Fibroblast of skin of right biceps (primary cell): ENCODE measurements at regions not wholly inside any gene's neighbourhood (a gene's known extent, or its start where the extent isn't known, plus 50 kb on each side); places are given as distances from the start of the nearest gene placed in this dataset.

Experiments
- DNase-seq: peaks from one replicate; pipeline ENCODE4 v3.0.0-alpha.2; 2013

DNA sequence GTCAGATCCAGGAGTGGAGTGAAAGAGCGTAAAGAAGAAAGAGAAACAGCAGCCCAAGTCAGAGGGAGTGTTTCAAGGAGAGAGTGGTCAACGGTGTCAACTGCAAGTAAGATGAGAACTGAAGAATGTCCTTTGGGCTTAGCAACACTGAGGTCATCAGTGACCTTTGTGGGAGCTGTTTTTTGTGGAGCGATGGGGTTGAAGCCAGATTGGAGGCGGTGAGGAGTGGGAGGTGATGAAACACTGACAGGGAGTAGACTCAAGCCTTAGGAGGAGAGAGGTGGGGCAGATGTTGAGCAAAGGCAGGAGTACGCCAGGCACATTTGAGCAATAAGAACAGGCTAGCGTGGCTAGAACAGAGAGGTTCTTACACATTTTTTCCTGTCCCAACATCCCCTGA lies 103.7 kb upstream of the GNAO1 start:
- DNase-seq = no peak

DNA sequence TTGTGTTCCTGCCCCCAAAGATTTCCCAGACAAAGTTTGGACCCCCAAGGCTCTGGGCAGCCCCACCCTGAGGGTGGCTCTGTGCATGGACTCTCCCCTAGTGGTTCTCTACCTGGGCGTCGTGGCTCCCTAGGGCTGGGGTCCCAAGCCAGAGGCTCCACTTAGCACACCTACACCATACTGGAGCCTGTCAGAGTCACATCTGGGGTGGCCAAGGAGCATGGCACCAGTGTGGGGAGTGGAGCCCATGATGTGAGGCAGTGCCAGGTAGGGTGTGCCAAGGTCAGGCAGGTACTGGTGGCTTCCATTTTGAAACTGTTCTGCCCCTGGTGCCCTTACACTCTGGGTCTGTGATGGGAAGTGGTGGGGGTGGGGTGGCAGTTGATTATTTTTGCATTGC lies 109.9 kb upstream of the GNAO1 start:
- DNase-seq = no peak

DNA sequence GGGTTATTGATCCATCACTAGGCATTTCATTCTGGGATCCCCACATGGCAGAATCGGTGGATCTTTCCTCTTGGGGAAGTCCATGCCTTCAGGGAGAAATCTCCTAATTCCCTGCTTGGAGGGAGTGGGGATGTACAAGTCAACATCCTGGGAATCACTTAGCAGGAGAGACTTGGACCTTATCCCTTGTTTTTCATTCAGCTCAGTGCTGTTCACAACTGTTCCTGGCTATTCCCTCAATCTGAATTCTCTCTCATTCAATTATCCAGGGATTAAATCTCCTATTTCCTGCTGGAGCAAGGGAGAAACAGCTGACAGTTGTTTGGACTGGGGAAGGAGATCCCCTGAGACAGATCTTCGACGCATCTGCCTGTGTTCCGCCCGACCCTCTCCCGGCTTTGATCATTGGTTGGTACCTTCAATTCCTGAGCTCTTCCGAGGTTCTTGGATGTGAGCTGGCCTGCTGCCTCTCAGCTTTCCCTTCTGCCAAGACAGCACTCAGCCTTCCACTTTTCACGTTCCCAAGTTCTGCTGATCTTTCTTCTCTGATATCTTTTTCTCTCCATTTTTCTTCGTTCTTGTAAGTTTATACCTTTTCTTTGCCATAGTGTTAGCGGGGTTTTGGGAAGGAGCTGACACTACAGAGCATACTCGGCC lies 115.4 kb upstream of the GNAO1 start:
- no peak for DNase-seq

DNA sequence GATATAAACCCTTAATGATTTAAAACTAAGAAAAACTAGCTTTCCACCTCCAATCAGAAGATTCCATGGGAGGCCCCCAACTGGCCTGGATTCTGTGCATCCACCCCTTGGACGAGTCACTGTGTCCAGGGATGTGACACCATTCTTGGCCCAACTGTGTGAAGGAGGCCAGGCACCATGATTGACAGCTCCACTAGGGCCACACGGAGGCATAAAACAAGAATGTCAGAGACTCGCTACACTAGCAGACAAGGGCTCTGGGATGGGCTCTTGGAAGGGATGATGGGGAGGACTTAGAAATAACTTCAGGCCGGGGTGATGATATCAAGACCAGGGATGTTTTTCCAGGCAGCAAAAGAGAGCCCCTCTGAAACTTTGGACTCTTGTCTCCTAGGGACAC lies 117.8 kb upstream of the GNAO1 start:
- DNase-seq = no peak

DNA sequence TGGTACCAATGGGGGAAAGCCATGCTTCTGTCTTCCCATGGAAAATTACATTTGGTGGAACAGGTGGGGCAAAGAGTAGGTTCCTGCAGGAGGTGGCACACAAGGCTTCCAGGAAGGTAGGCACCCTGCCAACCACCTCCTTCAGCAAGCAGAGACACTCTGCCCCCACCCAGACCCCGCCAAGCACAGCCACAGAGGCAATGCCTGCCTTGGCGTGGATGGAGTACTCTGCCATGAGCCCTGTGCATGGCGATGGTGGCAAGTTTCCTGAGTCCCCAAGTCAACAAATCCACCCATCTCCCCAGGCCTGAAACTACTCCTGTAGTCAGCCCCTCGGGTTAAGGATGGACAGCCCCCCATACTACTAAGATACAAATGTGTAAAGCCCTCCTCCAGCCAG lies 119.2 kb upstream of the GNAO1 start:
- no peak for DNase-seq

DNA sequence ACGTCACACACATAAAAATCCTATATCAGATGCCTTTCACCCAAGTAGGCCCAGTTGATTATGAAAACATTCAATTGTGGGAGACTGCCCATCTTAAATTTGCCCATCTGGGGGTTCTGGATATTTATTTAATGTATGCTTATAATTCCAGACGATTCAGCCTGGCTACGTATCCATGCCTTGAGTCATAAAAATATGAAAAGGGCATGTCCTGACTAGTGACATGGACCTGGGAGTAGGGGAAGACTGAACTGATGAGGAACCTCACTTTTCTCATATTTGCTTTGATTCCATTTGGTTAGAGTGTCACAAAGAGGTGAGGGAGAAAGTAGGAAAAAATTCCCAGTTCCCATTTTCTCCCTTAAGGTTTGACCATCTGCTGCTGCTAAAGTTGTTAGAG lies 122.5 kb upstream of the GNAO1 start:
- DNase-seq = no peak

DNA sequence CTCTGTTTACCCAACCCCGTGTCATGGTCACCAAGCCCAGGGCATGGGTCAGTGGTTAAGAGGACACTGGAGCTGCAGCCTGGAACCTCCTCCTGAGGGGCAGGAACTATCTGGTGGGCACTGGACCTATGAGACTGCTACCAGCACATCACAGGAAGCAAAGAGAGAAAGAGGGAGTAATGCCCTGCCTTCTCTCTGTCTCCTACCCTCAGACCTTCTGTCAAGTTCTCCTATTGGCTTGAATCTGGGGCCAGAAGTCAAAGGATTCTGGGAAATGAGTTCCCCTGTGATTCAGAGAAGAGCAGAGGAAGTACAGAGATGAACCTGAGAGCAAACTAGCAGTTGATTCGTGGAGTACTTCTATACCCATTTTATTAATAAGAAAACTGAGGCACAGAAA lies 123.0 kb upstream of the GNAO1 start:
- no peak for DNase-seq

DNA sequence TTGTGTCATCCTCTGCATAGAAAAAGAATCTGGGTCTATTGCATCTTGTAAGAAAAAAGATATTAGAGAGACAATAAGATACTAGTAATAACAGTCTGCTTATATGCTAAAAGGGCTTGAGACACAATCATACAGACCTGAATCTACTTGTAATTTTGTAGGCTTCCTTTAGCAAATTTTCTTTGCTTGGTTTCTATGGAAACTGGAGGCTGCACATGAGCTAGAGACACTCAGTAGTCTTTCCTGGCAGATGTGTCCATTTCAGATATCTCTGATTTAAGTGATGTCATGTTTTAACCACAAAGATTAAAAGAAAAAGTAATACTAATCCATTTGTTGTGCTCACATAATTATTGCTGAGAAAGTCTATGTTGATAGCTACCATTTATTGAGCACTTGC lies 123.9 kb upstream of the GNAO1 start:
- DNase-seq = no peak

DNA sequence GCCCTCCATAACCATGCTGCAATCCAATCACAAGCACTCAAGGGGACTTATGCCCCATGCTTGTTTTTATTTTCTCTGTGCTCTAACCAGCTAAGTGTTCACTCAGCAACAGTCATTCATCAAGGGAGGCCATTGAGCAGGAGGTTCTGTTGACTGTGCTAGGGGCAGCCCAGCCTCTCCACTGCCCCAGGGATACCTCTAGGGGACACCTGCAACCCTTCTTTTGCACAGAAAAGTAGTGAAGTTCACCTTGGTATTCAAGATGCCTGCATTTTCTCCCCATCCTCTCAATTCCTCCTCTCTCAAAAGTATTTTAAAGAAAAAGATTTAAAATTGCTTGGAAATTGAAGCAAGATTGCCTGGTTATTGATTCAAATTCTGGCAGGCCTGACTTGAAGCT lies 124.7 kb upstream of the GNAO1 start:
- no peak for DNase-seq

DNA sequence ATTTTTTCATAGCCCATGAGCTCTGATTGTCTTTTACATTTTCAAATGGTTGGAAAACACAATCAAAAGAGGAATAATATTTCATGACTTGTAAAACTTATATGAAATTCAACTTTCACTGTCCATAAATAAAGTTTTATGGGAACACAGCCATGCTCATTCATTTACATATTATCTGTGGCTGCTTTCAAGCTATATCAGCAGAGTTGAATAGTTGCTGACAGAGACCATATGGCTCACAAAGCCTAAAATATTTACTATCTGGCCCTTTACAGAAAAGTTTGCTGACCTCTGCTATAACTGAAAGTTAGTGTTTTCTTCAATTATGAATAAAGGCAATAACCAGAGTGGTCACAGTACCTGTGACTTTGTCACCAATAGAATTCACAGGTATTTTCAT lies 128.2 kb upstream of the GNAO1 start:
- DNase-seq = no peak

DNA sequence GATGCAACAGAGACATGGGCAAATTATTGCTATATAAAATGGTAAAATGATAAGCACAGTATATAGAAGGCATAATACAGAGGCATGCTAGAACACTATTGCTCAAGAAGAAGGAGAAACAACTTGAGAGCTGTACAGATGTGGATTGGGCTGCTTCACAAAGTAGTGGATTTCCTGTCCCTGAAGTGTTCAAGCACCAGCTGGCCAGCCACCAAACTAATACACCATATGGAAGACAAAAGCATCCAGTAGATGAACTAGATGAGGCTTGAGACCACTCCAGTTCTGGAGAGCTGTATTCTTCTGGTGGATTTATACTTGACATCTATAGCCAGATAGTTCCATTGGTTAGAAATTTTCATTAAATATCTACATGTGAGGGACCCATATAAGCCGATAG lies 134.1 kb upstream of the GNAO1 start:
- no peak for DNase-seq

DNA sequence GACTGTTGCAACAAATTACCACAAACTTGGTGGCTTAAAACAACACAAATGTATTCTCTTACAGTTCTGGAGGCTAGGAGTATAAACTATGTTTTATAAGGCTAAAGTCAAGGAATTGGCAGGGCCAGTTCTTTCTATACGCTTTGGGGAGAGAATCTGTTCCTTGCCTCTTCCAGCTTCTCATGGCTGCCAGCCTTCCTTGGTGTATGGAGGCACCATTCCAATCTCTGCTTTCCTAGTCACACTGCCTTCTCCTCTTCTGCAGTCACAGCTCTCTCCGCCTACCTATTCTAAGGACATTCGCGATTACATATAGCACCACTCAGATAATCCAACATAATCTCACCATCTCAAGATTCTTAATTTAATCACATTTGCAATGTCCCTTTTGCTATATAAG lies 140.4 kb upstream of the GNAO1 start:
- no peak for DNase-seq

DNA sequence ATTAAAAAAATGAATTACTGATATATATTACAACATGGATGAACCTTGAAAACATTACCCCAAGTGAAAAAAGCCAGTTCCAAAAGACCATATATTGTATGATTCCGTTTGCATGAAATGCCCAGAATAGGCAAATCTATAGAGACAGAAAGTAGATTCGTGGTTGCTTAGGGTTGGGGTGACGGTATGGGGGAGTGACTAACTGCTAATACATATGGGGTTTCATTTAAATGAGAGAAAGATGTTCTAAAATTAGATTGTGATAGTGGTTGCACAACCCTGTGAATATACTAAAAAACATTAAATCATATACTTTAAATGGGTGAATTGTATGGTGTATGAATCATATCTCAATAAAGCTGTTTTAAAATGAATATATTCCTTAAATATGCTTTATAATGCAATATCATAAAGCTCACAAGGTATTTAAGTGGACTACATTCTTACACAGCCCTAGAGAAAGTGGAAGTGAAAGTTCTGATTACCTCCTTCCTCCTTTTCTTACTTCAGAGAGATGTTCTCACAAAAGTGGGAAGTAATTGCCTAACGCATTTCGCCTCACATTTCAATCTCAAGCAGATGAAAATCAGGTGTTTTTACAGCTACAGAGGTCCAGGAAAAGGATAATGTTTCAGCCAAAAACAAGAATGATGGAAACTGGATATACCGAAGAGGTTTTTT lies 142.7 kb upstream of the GNAO1 start:
- DNase-seq = no peak

DNA sequence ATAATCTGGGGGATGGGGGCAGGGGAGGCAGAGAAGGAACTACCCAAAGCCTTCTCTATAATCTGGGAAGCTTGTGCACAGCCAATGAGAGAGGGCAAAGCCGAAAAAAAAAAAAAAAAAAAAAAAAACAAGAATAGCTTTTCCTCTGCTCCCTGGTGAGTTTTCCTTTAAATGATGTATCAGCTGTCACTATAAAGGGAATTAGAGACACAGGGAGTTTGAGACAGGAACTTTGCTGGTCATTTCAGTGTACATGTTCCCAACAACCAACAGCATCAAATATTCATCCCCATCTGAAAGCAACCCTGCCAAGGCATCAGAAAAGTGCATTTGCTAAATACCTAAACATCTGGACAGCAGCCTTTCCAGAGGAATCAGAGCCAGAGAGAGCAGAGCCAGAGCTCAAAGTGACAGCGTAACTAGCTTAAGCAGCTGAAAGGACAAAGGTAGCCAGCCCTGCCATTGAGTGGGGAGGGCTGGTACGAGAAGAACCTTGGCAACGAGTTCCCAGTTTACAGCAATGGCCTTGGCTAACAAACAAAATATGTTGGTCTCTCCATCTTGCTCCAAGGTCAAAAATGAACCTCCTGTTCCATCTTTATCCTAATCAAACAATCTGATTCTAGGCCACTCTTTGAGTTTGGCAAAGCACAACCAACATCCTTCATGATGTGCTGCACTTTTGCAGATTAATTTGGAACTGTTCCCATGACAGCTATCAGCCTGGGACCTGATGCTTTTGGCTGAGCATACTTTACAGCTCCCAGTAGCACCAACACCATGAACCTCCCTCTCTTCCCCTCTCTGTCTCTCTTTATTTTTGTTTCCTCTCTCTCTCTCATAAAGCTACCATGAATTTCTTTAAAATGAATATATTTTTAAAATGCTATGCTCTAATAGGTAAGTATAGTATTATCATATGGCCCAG lies 143.7 kb upstream of the GNAO1 start:
- no peak for DNase-seq

DNA sequence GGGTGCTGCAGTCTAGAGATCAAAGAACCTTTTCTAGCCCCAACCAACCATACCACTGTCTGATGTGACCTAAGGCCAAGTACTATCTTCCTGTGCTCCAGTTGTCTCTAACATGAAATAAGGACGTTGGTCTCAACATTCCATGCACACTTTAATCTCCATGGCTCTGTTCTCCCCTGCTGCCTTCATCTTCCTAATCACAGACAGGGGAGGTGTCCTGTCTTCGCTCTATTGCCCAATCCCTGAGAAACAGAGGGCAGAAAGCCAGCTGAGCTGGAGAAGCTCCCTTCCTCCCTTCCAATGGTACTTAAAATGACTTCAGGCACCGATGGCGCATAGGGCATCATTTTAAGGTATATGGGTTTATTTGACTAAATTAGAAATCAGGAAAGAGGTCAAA lies 148.9 kb upstream of the GNAO1 start:
- no peak for DNase-seq

DNA sequence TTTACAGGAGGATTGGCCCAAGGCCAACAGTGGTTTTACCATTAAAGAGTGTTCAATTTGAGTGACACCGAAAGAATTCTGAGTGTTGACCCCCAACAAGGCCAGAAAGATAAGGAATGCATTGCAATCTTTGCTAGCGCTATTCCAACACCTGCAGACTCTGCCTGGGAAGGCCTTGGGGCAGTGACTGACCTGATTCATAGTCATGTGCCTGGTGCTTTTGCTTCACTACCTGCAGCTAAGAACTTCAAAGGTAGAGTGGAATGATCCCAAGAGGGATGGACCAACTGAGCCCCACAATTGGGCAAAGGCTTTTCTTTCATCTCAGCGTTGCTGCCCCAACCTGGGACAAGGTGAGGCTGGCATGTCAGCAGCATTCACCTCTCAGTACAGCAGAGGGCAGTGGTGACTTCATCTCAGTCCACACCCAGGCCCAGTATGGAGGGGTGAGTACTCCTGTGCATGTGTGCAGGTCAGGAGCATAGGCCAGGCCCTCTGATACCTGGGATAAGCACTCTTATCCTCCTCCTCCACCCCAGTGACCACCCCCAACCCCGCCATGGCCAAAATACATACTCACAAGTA lies 149.6 kb upstream of the GNAO1 start:
- DNase-seq = no peak

DNA sequence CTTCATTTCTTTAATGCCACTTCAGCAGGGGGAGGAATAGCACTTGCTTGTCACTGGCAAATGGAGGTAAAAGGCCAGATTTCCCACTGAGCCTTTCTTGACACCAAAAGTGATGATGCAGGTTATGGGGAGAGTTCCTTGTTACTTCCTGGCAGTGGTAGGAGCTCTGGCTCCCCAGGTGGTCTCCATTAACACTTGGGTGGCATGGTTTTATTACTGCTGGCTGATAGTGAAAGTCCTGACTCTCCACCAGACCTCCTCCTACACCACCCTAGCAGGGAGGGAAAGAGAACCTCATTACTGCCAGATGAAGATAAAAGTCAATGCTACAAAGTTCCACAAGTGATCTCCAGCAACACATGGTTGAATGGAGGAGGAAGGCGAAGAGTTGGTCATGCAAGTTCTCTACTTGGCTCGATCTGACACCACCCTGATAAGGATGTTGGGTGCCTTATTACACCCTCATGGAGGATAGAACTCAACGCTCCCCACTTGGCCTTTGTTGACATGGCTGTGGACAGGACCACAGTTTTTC lies 152.7 kb upstream of the GNAO1 start:
- DNase-seq = no peak

DNA sequence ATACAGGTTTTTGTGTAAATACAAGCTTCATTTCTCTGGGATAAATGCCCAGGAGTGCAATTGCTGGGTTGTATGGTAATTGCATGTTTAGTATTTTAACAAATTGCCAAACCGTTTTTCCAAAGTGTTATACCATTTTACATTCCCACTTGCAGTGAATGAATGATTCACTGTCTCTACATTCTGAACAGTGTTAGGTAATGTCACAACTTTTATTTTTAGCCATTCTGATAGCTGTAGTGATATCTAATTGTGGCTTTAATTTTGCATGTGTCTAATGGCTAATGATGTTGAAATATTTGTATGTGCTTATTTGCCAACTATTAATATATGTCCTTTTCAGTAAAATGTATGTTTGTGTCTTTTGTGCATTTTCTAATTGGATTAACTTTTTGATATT lies 156.9 kb upstream of the CES5A start:
- no peak for DNase-seq

DNA sequence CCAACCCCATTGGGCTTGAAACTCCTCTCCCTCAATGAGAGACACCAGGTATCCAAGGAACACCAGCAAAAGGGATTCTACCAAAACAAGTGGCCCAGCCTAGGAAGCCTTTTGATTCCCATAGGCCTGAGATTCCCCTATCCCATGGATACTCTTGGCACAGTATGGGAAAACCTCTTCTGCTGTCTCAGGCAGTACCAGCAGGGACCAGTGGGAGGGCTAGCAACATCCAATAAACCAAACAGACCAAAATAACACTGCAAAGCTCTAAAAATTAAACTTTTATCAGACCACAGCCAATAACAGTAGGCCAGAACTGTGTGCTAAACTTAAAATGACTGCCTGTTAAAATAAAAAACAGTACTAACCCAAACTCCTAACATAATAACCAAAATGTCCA lies 153.9 kb upstream of the CES5A start:
- DNase-seq = no peak

DNA sequence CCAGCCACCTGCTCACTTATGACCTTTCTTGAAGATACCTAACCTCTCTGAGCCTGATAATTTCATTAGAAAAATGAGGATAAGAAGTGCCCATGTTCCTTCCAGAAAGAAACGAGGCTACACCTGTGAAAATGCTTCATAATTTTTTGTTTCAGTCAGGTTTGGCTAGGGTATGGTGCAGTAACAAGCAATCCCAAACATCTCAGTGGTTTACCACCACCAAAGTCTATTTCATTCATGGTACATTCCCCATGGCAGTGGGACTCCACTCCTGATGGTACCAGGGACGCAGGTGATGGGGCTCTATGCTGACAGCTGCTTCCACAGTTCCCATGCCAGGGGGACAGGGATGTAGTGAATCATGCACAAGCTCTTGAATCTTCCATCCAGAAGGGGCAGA lies 147.6 kb upstream of the CES5A start:
- DNase-seq = no peak

DNA sequence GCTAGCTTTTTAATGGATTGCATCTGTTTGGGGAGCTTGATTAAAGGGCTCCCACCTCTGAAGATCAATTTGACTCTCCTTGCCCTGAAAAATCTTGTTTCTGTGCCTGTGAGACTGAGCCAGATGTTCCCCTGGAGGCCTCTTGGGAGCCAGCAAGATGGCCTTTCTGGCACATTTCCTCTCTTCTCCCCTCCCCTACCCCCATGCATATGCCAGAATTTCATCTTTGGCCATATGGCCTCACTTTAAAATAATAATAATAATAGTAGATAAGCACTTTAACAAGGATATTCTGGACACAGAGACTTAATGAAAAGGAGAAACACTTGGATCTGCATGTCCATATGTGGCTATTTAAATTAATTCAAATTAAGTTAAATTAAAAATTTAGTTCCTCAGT lies 144.1 kb upstream of the CES5A start:
- DNase-seq = no peak

DNA sequence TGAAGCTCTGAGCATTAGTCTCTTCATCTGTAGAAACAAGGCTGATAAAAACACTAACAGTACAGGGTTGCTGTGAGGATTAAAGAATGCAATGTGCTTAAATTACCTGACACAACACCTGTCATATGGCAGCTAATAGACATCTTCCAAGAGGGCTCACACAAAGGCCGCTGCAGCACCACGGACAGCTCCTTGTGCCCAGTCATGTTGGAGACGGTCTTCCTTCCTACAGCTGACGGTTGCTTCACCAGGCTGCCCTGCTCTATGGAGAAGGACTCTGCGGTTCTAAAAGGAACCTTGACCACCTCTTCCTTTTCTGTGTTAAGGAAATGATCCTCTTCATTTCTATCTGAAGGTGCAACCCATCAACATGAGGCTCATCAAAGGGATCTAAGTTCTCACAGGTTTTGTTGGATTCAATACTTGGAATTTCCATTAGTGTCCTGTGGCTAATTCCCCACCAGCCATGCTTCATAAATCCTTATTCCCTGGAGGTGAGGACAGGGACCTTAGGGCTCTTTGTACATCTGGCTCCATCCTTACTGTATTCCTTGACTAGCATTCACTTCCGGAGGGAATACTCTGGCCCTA lies 138.9 kb upstream of the CES5A start:
- peak; percentile 41 for DNase-seq

DNA sequence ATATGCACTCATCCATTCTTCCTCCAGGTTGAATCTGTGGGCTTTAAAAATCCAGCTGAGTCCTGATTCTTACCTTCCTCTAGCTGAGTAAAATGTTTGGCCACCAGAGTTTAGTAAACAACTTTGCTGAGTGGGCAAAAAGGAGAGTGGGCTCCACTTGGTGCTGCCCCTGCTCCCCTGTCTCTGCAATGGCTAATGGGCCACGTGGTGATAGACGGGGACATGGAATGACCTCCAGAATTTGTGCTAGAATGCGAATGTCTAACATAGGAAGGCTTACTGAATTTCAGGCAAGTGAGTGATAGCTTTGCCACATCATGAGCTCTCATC lies 137.3 kb upstream of the CES5A start:
- no peak for DNase-seq
